Activated naive CD4-positive, alpha-beta T cell treated with anti-CD3 and anti-CD28 coated beads for 36 hours (primary cell): ENCODE measurements at regions not wholly inside any gene's neighbourhood (a gene's known extent, or its start where the extent isn't known, plus 50 kb on each side); places are given as distances from the start of the nearest gene placed in this dataset.

Source experiments
- CTCF ChIA-PET: fragments of 350-600 bp; sonication (Branson Sonifier 250); formaldehyde crosslinking; loops from one replicate; lab custom pipeline; 2021; ENCODE audit warnings: antibody characterized with exemption; lab: Charles Lee
- DNase-seq: peaks from one replicate; pipeline ENCODE4 v3.0.0-alpha.2; 2020
- H3K27ac Mint-ChIP-seq: one replicate; pipeline ENCODE4 v1.8.0; 2021; ENCODE audit warnings: mild to moderate bottlenecking, mixed read lengths
- H3K27me3 Mint-ChIP-seq: one replicate; pipeline ENCODE4 v1.8.0; 2021; ENCODE audit warnings: low read depth, mixed read lengths
- H3K36me3 Mint-ChIP-seq: one replicate; pipeline ENCODE4 v1.8.0; 2021; ENCODE audit warnings: low read depth, mixed read lengths
- H3K4me1 Mint-ChIP-seq: one replicate; pipeline ENCODE4 v1.8.0; 2021; ENCODE audit warnings: low read depth, mixed read lengths
- H3K4me3 Mint-ChIP-seq: one replicate; pipeline ENCODE4 v1.8.0; 2021; ENCODE audit warnings: mild to moderate bottlenecking, moderate library complexity, mixed read lengths
- H3K9me3 Mint-ChIP-seq: one replicate; pipeline ENCODE4 v1.8.0; 2021; ENCODE audit warnings: mixed read lengths
- intact Hi-C: fragments of 100-400 bp; cut with micrococcal nuclease; formaldehyde crosslinking; loops from one replicate; pipeline ENCODE4 v1.15.1; 2023

- Mint-ChIP-seq H3K36me3 (no peaks in the 10 kb centered on the region), H3K9me3 (no peaks in the 10 kb centered on the region), H3K4me1 (no peaks in the 10 kb centered on the region), H3K27ac (no peak overlapping the region), H3K4me3 (no peak overlapping the region), H3K27me3 (peaks cover 16% of the 10 kb centered on the region)
- intact Hi-C loops = no loop called here
- no peak for DNase-seq
- CTCF ChIA-PET = no interaction called here
These were observed 60.4 kb downstream of the FOXI2 start for GRCh38 chr10:127797339-127797738.

GRCh38 chr10:127798111-127798510, 61.1 kb downstream of the FOXI2 start:
- Mint-ChIP-seq H3K27me3 (peaks cover 17% of the 10 kb centered on the region), H3K36me3 (no peaks in the 10 kb centered on the region), H3K4me1 (no peaks in the 10 kb centered on the region), H3K27ac (no peak overlapping the region), H3K4me3 (no peak overlapping the region), H3K9me3 (no peaks in the 10 kb centered on the region)
- DNase-seq = no peak
- intact Hi-C loops = no loop called here
- CTCF ChIA-PET = no interaction called here

GRCh38 chr10:127801302-127801701, 64.3 kb downstream of the FOXI2 start:
- Mint-ChIP-seq H3K27ac (no peak overlapping the region), H3K4me1 (no peaks in the 10 kb centered on the region), H3K4me3 (no peak overlapping the region), H3K27me3 (peaks cover 25% of the 10 kb centered on the region), H3K9me3 (no peaks in the 10 kb centered on the region), H3K36me3 (no peaks in the 10 kb centered on the region)
- intact Hi-C loops = no loop called here
- no peak for DNase-seq
- CTCF ChIA-PET = no interaction called here

GRCh38 chr10:127802531-127803095, 65.6 kb downstream of the FOXI2 start:
- Mint-ChIP-seq H3K9me3 (no peaks in the 10 kb centered on the region), H3K4me3 (no peak overlapping the region), H3K36me3 (no peaks in the 10 kb centered on the region), H3K27me3 (peaks cover 26% of the 10 kb centered on the region), H3K4me1 (no peaks in the 10 kb centered on the region), H3K27ac (no peak overlapping the region)
- CTCF ChIA-PET = no interaction called here
- no peak for DNase-seq
- intact Hi-C loops = no loop called here

GRCh38 chr10:127804696-127805095, 67.7 kb downstream of the FOXI2 start:
- intact Hi-C loops = no loop called here
- Mint-ChIP-seq H3K36me3 (no peaks in the 10 kb centered on the region), H3K27me3 (peaks cover 15% of the 10 kb centered on the region), H3K4me3 (no peak overlapping the region), H3K4me1 (no peaks in the 10 kb centered on the region), H3K27ac (no peak overlapping the region), H3K9me3 (no peaks in the 10 kb centered on the region)
- no peak for DNase-seq
- CTCF ChIA-PET = interaction anchor here (0.7 to 1.3 kb wide), 2 partner anchors 50 to 600 kb away, joined by 4 read pairs; no protein-coding TSS in a partner anchor

GRCh38 chr10:127805950-127806349, 69.0 kb downstream of the FOXI2 start:
- CTCF ChIA-PET = no interaction called here
- intact Hi-C loops = no loop called here
- no peak for DNase-seq
- H3K9me3 Mint-ChIP-seq = no peaks in the 10 kb centered on the region
- H3K4me3 Mint-ChIP-seq = no peak overlapping the region
- no peak overlapping the region for H3K27ac Mint-ChIP-seq
- H3K36me3 Mint-ChIP-seq = no peaks in the 10 kb centered on the region
- peaks cover 15% of the 10 kb centered on the region for H3K27me3 Mint-ChIP-seq
- H3K4me1 Mint-ChIP-seq = no peaks in the 10 kb centered on the region

GRCh38 chr10:127812041-127812440, 75.1 kb downstream of the FOXI2 start:
- Mint-ChIP-seq H3K4me3 (no peak overlapping the region), H3K27ac (no peak overlapping the region), H3K9me3 (no peaks in the 10 kb centered on the region), H3K27me3 (peaks cover 2% of the 10 kb centered on the region), H3K4me1 (no peaks in the 10 kb centered on the region), H3K36me3 (no peaks in the 10 kb centered on the region)
- intact Hi-C loops = no loop called here
- DNase-seq = no peak
- CTCF ChIA-PET = interaction anchor here (0.6 to 1.8 kb wide), 2 partner anchors 42 to 44 kb away, joined by 3 to 5 read pairs; no protein-coding TSS in a partner anchor

GRCh38 chr10:127813290-127813689, 76.3 kb downstream of the FOXI2 start:
- CTCF ChIA-PET = interaction anchor here (1.0 to 1.8 kb wide), 2 partner anchors 41 to 164 kb away, joined by 3 to 5 read pairs; no protein-coding TSS in a partner anchor
- peaks cover 2% of the 10 kb centered on the region for H3K27me3 Mint-ChIP-seq
- no peak for DNase-seq
- no peak overlapping the region for H3K4me3 Mint-ChIP-seq
- no peaks in the 10 kb centered on the region for H3K4me1 Mint-ChIP-seq
- H3K9me3 Mint-ChIP-seq = no peaks in the 10 kb centered on the region
- no peak overlapping the region for H3K27ac Mint-ChIP-seq
- intact Hi-C loops = no loop called here
- H3K36me3 Mint-ChIP-seq = no peaks in the 10 kb centered on the region

GRCh38 chr10:127815147-127815546, 77.6 kb downstream of the CLRN3 start:
- no peaks in the 10 kb centered on the region for H3K4me1 Mint-ChIP-seq
- H3K9me3 Mint-ChIP-seq = no peaks in the 10 kb centered on the region
- no peaks in the 10 kb centered on the region for H3K36me3 Mint-ChIP-seq
- CTCF ChIA-PET = no interaction called here
- intact Hi-C loops = no loop called here
- no peak for DNase-seq
- H3K4me3 Mint-ChIP-seq = no peak overlapping the region
- H3K27ac Mint-ChIP-seq = no peak overlapping the region
- H3K27me3 Mint-ChIP-seq = no peaks in the 10 kb centered on the region

GRCh38 chr10:127824826-127825225, 67.9 kb downstream of the CLRN3 start:
- CTCF ChIA-PET = no interaction called here
- Mint-ChIP-seq H3K4me3 (no peak overlapping the region), H3K36me3 (no peaks in the 10 kb centered on the region), H3K27ac (no peak overlapping the region), H3K27me3 (peaks cover 4% of the 10 kb centered on the region), H3K9me3 (peaks cover 4% of the 10 kb centered on the region), H3K4me1 (no peaks in the 10 kb centered on the region)
- no peak for DNase-seq
- intact Hi-C loops = no loop called here

- H3K36me3 Mint-ChIP-seq = no peaks in the 10 kb centered on the region
- peaks cover 4% of the 10 kb centered on the region for H3K27me3 Mint-ChIP-seq
- H3K9me3 Mint-ChIP-seq = peaks cover 4% of the 10 kb centered on the region
- no peaks in the 10 kb centered on the region for H3K4me1 Mint-ChIP-seq
- H3K27ac Mint-ChIP-seq = no peak overlapping the region
- no peak for DNase-seq
- H3K4me3 Mint-ChIP-seq = no peak overlapping the region
- CTCF ChIA-PET = no interaction called here
- intact Hi-C loops = no loop called here
These were observed 66.5 kb downstream of the CLRN3 start for GRCh38 chr10:127826154-127826725.

GRCh38 chr10:127827354-127828140, 65.2 kb downstream of the CLRN3 start:
- intact Hi-C loops = no loop called here

More at GRCh38 chr10:127827354-127828140, 65.2 kb downstream of the CLRN3 start:
- Mint-ChIP-seq H3K27me3 (peaks cover under 1% of the 10 kb centered on the region), H3K4me3 (no peak overlapping the region), H3K4me1 (no peaks in the 10 kb centered on the region), H3K36me3 (no peaks in the 10 kb centered on the region), H3K27ac (no peak overlapping the region), H3K9me3 (peaks cover under 1% of the 10 kb centered on the region)
- DNase-seq = no peak
- CTCF ChIA-PET = no interaction called here
